Stimulated activated CD4-positive, alpha-beta T cell treated with anti-CD3 and anti-CD28 coated beads, Interleukin-2, amount 100 ng/mL, for 48 hours (primary cell): ENCODE measurements at regions not wholly inside any gene's neighbourhood (a gene's known extent, or its start where the extent isn't known, plus 50 kb on each side); places are given as distances from the start of the nearest gene placed in this dataset.

Source experiments
- DNase-seq, 2 donors: peaks; one replicate each; pipeline ENCODE4 v3.0.0-alpha.2; 2020

DNA sequence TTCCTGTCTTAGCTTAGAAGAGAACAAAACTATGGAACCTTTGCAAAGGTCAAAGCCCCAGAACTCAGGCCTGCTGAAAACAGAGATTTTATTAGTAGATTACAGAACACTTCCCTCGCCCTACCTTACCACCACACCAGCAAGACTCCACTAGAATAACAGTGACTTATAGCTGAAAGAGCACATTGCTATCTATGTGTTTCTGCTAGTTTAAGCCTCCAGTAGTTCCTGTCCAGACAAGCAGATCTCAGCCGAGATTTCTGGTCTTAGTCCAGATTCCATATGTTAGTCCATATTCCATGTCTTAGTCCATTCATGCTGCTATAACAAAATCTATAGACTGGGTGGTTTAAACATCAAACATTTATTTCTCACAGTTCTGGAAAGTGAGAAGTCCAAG lies 412.3 kb upstream of the ID4 start:
- DNase-seq: no peak

DNA sequence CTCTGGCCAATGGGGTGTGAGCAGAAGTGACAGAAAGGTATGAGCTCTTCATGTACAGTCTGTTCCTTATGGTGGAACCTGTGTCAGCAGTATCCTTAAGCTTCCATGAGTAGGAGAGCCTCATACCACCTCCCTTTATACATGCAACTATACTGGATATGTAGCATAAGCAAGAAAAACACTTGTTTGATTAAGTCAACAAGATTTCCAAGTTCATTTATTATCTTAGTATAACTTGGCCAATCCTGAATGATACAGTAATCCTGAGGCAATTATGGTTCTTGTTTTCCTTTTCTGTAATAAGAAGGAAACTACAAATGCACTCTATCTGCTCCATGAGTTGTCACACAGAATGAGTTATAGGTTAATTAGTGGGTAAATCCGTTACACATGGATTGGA lies 409.6 kb upstream of the ID4 start:
- no peak for DNase-seq

DNA sequence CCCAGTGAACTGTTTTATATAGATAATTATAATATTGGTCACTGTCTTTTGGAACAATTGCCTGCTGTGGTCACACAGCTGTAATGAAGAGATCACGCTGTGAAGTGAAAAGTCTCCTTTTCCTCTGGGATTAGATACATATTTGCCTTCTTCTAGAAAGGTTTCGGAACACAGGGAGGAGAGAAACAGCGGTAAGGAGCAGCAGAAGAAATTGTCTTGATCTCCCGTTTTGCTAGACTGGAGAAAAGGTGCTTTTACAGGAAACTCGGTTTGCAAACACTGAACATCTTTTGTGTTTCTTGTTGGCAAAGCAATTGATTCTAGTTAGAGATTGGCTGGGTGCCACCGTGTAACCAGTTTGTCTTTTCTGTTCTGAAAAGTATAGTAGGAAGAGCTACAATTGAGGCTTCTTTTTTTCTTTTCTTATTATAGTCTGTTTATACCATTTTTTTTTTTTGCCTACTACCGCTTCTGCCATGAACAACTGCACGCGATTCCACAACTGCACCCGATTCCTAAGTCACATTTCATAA lies 404.1 kb upstream of the ID4 start:
- DNase-seq: no peak

DNA sequence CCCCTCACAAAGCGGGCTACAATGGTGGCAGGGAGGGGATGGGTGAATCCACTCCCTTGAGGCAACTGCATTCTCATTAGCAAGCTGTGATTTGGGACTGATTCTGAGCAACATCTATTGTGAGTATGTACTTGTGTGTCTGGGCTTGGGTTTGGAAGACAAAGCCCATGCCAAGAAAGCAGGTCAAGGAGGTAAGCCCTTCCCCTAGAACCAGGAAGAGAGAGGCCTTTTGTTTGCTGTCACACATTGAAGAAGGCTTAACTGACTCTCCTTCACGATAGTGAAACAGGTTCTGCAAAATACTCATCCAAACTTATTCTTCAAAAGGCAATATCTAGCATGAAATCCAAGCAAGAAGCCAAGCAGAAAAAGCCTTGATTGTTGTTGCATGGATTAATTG lies 403.1 kb upstream of the ID4 start:
- DNase-seq: no peak

DNA sequence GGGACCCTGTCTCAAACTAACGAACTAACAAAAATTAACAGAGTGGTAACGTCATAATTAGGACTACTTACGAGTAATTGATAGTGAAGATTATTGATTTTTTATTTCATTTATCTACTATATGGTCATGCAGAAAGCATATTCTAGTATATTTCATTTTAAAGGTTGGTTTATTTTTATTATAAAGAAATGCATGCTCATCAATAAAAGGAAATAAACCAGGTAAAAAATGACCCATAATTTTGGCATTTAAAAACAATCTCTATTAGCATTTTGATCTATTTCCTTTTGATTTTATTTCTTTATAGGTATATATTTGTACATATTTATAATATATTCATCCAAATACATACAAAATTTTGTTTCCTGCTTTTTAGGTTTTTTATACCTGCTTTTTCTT lies 401.4 kb upstream of the ID4 start:
- DNase-seq: no peak

DNA sequence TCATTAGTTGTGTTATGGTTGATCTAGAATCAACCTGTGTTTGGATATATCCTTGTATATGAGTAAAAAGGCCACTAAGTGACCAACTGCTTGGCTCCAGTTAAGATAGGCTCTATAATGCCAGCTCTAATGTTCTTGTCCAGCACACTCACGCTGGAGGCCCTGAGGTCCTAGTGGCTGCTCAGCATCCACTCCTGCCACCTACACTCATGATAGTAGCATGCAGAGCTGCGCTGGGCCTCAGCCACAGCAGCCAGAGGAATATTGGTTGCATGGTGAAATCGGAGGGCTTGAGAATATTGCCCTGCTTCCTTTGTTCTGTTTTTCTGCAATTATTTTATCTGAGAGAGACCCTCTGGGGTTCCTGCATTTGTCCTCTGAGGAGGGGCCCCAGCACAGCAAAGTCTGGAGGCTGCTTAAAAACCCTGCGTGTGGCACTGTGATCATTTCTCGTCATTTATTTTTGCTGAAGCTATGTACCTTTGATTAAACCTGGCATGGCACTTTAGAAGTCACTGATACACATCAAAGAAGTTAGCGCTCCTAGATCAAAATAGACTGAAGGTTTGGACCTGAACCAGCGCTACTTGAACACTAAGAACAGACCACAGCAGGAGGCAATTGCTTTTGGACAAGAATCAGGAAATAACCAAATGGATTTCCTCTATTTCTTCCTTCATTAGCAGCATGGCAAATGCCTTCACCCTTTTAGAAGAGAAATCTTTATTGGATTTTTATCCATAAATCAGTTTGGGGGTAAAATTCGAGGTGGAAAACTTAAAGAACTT lies 398.4 kb upstream of the ID4 start:
- DNase-seq: no peak

DNA sequence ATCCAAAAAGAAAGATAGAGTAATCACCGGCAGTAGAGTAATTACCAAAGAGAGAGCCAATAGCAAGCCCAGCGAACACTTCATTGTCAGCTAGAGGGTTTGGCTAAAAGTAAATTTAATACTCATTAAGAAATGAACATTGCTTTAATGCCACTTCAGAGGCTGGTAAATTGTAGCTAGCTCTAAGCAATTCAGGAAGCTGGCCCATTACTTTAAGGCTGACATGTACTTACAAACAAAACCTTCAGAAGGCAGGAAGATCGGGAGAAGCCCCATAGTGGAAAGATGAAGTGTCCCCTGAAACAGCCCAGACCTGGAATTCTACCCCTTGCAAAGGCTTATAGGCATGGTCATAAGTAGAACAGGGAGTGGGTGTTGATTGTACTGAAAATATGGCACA lies 396.6 kb upstream of the ID4 start:
- DNase-seq: no peak

DNA sequence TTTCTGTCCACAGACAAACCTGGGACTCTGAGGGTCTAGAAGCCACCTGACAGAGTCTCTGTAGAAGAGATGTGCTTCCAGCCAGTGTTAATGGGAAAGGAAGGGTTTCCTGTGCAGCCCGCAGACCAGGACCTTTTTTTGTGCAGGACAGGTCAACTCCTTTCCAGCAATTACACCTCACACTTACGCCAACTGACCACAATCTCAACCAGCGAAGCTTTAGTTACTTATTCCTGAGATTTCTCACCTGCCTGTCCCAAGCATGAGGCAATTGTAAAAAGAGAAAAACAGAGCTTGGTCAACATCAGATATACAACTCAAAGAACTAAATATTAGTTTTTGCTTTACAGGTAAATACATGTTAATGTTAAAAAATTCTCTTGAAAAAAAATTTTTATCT lies 393.8 kb upstream of the ID4 start:
- no peak for DNase-seq

DNA sequence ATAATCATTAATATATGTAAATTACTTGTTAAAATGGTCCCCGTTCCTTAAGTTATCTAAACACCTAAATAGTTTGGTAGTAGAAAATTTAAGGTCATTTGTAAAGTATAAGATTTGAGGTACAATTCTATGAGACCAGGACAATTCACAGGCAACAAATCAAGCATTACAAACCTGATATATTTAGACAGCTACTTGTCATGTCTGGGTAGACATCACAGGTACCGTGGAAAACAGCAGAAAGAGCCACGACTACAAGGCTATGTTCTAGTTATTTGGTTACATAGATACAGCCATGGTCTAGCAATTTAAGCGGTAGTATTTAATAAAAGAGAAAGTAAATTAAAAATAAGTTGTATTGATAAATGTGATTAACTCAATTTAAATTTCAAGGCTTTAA lies 393.1 kb upstream of the ID4 start:
- no peak for DNase-seq

DNA sequence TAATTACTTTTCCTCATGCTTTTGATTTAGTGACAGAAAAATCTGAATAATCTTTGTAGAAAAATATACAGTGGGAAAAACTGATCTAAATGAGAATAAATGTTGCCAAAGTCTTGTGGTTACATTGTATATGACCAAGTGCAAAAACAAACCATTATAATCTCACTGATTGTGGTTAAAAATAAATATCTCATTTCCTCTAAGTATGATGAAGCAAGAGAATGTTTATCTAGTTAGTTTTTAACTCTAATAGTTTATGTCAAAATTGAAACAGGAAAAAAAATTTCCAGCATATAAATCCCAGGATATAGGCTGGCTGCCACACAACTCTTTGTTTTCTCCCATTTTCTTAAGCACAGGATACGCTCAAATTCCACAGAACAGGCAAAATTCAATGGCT lies 392.7 kb upstream of the ID4 start:
- no peak for DNase-seq

DNA sequence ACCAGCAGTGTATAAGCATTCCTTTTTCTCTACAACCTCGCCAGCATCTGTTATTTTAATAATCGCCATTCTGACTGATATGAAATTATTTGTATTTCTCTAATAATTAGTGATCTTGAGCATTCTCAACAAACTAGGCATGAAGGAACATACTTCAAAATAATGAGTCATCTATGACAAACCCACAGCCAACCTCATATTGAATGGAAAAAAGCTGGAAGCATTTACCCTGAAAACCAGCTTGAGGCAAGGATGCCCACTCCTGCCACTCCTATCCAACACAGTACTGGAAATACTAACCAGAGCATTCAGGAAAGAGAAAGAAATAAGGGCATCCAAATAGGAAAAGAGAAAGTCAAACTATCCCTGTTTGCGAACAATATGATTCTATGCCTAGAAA lies 390.6 kb upstream of the ID4 start:
- no peak for DNase-seq

DNA sequence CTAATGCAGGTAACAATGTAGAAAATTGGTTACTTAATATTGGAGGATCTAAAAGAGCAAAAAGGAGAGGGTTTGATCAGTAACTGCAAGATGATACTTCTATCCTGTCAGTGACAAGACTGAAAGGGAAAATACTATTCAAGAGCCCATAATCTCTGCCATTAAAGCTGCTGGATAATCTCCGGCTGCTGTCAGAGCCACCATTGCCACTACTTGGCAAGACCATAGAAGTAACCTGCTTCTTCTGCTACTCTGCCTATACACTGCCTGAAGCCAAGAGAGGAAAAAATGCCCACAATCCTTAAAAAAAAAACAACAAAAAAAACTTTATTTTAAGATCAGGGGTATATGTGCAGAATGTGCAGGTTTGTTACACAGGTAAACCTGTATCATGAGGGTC lies 386.5 kb upstream of the ID4 start:
- DNase-seq: no peak

DNA sequence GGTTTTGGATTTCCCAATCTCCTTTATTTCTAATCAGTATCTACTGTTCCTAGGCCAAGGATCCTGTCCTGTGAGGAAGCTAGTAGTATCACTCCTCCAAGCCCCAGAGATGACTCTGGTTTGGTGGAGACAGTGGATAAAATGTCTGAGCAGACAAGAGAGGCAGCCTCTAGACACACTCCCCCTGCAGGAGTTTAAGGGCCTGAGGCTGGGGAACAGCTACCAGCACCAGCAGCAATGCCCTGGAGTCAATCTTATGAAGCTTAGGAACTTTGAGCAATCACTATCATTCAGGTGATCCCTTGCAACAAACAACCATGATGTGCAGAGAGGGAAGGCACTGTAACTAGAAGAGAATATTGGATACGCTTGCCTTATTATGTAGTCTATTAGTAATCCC lies 384.7 kb upstream of the ID4 start:
- no peak for DNase-seq

DNA sequence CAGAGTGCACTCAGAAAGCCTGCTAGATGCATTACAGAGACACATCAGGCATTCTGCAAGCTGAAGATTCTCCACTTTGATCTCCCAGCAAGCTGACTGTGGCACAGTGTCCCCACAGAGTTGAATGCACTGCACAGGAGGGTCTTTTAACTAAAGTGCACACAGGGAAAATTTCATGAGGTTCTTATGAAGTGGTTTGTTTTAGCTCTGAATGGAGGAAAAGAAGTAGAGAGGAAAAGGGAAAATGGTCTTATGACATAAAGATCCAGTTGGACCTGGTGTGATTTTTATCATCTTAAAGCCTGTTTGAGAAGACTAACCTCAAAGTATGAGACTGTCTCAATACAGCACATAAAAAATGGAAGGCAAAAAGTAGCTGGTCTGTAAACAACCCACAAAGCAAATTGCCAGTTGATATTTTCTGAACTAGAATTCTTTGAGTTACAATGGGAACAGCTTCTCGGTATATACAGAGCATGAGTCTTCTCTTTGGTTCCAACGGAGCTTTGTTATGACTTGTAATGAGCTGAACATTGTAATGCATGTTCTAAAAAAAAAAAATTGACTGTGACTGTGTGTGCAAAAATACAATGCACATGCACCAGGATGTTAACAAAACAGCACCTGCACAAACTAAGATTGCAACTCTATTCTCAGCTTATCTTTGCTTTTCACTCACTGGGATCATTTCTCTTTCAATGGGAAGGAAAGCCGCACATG lies 383.0 kb upstream of the ID4 start:
- DNase-seq: no peak

DNA sequence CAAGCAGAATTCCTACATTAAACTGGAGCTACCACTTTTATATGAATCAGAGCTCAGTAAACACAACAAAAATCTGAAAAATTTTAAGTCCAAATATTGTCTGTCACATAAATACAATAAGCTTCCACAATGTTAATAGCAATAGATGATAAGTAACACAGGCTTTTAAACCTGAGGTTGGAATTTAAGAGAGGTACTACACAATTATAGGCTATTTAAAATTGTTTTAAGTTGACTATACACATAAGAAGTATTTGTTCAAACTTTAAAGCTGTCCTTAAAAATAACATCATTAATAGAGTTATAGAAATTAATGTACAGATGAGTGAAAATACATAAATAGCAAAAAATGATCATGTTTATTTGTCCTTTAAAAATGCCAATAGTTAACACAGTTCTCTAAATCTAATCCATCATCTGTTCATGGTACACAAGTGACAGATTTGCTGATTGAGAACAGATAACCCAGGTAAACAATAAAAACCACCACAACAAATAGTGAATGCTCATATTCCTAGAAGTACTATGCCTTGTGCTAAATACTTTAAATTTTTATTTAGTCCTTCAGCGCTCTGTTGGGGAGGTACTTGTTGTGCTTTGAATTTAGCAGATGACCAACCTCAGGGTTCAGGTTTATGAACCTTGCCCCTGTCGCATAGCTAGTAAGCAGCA lies 382.3 kb upstream of the ID4 start:
- no peak for DNase-seq

DNA sequence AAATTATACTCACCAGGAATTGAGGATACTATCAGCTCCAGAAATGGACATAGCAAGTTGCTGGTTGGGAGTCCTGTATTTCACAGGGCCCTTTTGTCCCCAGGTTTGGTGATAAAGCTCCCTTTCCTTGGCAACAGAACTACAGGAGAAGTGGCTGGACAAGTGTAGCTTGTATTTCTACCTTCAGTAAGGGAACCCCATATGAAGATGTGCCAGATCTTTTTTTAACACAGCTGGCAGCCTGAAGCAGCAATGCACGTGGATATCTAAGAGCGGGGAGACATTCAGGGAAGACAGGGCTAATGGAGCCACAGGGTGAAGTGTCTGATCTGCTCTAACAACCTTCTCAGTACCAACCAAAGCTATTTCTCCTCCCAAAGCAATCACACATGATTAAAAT lies 373.9 kb upstream of the ID4 start:
- DNase-seq: no peak

DNA sequence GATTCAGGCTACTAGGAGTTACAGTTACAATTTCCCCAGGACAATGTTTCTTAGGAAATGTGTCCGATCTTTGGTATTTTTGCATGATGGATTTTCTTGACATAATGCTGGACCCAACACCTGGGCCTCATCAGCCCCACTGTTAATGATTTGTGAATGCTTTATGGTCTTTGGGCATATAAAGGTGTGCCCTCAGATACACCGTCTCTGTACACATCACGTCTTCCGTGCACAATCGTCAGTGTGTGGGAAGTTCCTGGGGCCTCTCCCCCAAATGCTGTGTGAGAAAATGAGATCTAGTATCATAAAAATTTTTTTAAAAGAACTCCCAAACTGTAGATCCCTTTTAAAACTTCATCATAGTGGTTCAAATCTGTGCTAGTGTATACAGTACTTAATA lies 373.2 kb upstream of the ID4 start:
- DNase-seq: no peak

DNA sequence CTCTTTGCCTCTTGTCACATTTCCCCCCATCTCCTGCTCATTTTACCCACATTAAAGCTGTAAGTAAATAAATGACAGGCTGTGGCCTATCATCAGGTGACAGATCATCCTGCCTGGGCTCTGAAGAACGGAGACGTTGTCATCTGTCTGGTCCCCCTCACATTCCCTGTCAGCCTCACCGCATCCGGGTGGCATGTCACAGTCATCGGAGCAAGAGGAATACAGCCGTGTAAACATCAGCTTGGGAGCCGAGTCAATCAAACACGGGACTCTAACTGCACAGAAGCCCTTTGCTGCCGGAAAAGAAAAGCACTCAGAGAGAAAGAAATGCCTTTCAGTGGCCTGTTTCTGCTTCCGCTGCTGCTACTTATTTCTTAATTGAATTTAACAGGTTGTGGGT lies 371.9 kb upstream of the ID4 start:
- DNase-seq: no peak

DNA sequence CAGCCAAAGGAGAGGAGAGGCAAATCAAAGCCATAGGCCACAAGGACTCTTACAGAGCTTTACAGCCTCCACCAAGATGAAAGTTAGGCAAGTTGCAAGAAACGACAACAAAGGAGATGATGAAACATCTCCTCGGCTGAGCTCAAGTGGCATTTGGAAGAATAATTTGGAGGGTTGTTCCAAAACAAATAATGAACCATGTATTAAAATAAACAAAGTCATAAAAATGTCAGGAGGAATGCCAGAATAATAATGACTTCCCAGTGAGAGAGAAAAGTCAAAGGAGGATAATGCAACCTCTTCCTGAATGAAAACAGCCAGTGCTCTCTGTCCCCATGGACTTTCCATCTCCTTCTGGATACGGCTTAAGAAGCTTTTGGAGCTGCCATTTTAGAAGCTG lies 371.4 kb upstream of the ID4 start:
- no peak for DNase-seq

DNA sequence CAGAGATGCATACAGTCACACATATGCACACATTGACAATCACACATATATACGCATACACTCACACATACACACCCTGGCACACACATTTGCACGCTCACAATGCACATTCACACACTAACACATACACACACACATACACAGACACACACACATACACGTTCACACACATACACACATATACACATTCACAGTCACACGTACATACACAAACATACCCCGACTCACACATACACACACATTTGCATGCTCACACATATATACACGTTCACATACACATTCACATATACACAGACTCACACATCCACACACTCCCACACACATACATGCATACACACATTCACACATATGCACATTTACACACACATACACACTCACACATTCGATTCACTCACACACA lies 366.8 kb upstream of the ID4 start:
- no peak for DNase-seq

DNA sequence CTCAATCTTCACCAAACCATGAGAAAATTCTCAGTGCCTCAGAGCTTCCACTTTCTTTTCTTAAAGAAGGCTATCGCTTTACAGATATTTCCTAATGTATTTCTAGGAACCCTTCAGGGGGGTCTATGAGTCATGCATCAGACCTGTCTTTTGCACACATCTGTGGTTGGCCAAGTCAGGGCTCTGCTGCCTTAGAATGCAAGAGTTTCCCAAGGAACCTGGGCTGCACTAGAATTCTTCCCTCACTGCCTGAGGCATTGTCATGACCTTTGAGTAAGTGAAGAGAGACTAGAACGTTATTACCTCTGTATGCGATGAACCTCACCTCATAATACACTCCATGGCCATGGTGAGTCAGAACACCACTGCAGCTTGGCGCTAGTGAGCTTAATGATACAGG lies 365.0 kb upstream of the ID4 start:
- DNase-seq: no peak

DNA sequence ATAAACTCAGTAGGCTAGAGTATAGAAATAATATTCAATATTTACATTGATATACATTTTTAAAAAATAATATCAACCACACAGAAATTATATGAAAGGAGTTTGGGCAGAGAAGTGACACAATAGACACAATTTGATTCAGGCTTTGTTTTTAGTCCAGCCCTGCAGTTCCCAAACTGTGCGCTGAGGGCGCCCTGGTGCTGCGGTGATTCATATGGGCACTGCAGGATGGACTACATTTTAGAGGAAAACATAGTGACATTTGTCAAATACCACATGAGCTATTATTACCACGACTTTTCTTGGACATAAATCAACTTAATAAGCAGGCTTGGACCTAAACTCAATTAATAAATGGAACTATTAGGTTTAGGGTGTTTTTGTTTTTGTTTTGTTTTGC lies 364.3 kb upstream of the ID4 start:
- DNase-seq: no peak

DNA sequence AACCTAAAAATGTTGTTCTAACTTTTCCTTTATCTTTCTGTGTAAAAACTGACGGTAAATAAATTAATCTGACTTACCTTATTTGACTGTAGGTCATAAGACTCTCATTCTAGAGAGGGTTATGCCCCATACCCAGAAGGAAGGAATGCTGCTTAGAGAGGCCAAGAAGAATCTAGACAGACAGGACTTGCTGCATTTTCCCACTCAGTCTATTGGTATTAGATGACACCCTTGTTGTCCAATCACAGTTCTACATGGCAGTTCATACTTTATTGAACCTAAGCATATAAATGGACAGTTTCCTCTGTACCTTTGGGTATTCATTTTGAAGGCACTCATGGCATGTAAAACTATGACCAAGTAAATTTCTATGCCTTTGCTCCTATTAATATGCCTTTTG lies 359.6 kb upstream of the ID4 start:
- no peak for DNase-seq

DNA sequence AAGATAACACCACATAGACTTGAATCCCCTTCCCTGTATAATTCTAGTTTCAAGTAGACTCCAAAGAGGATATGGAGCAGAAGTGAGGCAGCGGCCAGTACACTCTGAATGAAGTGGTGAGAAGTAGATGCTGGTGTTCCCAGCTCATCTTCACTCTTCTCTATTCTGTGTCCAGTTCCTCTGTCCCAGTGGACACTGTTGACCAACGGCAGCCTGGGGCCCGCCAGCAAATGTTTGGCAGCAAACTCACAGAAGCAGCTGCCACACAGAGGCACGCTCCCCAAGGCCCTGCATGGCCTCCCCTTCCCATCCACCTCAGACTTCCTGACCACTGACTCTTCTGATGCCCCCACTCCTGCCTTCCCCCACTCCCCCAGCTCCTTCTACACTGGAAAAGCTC lies 358.9 kb upstream of the ID4 start:
- no peak for DNase-seq
